Glutamatergic neuron (in vitro differentiated cells): ENCODE measurements at regions not wholly inside any gene's neighbourhood (a gene's known extent, or its start where the extent isn't known, plus 50 kb on each side); places are given as distances from the start of the nearest gene placed in this dataset.

Experiments used
- DNase-seq: peaks from one replicate; pipeline ENCODE4 v3.0.0; 2022
- H3K27ac Mint-ChIP-seq: one replicate; pipeline ENCODE4 v1.8.0; 2020; ENCODE audit warnings: mild to moderate bottlenecking, mixed read lengths, inconsistent platforms; ENCODE audit not compliant: unreplicated experiment
- H3K27me3 Mint-ChIP-seq: one replicate; pipeline ENCODE4 v1.8.0; 2020; ENCODE audit warnings: mild to moderate bottlenecking, moderate library complexity, mixed read lengths, inconsistent platforms; ENCODE audit not compliant: unreplicated experiment
- H3K36me3 Mint-ChIP-seq: one replicate; pipeline ENCODE4 v1.8.0; 2020; ENCODE audit warnings: mild to moderate bottlenecking, mixed read lengths, inconsistent platforms; ENCODE audit not compliant: unreplicated experiment
- H3K4me1 Mint-ChIP-seq: one replicate; pipeline ENCODE4 v1.8.0; 2020; ENCODE audit warnings: mild to moderate bottlenecking, low read depth, mixed read lengths, inconsistent platforms; ENCODE audit not compliant: unreplicated experiment
- H3K4me3 Mint-ChIP-seq: one replicate; pipeline ENCODE4 v1.8.0; 2020; ENCODE audit warnings: mild to moderate bottlenecking, mixed read lengths, inconsistent platforms; ENCODE audit not compliant: unreplicated experiment
- H3K9me3 Mint-ChIP-seq: one replicate; pipeline ENCODE4 v1.8.0; 2020; ENCODE audit warnings: mild to moderate bottlenecking, moderate library complexity, mixed read lengths, inconsistent platforms; ENCODE audit not compliant: unreplicated experiment
- TF ChIP-seq, protein P1 (sequence below): fragments of 200-600 bp; sonication (generic); IDR thresholded peaks from one replicate; pipeline ENCODE4 v1.5.0; 2021; ENCODE audit not compliant: partially characterized antibody, unreplicated experiment

DNA sequence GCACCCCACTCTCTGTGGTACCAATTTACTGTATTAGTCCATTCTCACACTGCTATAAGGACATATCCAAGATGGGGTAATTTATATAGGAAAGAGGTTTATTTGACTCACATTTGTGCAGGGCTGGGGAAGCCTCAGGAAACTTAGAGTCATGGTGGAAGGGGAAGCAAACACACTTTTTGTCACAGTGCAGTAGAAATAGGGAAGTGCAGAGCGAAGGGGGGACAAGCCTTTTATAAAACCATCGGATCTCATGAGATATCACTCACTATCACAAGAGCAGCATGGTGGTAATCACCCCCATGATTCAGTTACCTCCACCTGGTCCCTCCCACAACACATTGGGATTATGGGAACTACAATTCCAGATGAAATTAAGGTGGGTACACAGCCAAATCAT, 766.9 kb upstream of the PCDH10 start:
- TF ChIP-seq, protein P1, sequence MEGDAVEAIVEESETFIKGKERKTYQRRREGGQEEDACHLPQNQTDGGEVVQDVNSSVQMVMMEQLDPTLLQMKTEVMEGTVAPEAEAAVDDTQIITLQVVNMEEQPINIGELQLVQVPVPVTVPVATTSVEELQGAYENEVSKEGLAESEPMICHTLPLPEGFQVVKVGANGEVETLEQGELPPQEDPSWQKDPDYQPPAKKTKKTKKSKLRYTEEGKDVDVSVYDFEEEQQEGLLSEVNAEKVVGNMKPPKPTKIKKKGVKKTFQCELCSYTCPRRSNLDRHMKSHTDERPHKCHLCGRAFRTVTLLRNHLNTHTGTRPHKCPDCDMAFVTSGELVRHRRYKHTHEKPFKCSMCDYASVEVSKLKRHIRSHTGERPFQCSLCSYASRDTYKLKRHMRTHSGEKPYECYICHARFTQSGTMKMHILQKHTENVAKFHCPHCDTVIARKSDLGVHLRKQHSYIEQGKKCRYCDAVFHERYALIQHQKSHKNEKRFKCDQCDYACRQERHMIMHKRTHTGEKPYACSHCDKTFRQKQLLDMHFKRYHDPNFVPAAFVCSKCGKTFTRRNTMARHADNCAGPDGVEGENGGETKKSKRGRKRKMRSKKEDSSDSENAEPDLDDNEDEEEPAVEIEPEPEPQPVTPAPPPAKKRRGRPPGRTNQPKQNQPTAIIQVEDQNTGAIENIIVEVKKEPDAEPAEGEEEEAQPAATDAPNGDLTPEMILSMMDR: no peak
- H3K4me3 Mint-ChIP-seq: no peak overlapping the region
- no peak overlapping the region for H3K27ac Mint-ChIP-seq

DNA sequence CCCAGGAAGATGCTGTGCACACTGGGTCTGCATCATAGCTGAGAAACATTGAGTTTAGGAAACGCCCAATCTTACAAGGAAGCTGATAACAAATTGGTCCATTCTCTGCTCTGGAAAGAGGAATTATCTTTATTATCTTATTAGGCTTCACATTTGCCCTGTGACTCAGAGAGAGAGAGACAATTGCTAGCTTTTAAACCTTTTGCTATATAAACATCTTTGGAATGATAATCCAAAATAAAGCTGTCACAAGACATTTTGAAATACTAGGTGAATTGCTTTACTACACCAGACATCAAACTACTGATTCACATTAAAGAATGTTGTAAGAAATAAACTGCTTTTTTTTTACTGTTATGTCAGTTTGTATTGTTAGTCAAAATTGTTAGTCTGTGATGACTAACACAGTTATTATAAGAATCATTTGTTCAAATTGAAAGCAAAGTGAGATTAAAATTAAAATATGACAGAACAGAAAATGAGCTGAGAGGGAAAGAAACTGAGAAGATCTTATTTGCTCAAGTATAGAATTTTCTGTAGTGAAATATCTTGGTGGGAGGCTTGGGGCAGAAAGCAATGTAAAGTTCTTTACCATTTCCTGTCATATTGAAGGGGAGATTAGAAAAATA, 765.4 kb upstream of the PCDH10 start:
- no peaks in the 10 kb centered on the region for H3K4me1 Mint-ChIP-seq
- H3K9me3 Mint-ChIP-seq: peaks cover 2% of the 10 kb centered on the region
- DNase-seq: no peak

More for the DNA sequence above, 766.9 kb upstream of the PCDH10 start:
- peaks cover 3% of the 10 kb centered on the region for H3K27me3 Mint-ChIP-seq
- peaks cover 2% of the 10 kb centered on the region for H3K9me3 Mint-ChIP-seq
- H3K36me3 Mint-ChIP-seq: no peaks in the 10 kb centered on the region
- no peaks in the 10 kb centered on the region for H3K4me1 Mint-ChIP-seq
- no peak for DNase-seq

DNA sequence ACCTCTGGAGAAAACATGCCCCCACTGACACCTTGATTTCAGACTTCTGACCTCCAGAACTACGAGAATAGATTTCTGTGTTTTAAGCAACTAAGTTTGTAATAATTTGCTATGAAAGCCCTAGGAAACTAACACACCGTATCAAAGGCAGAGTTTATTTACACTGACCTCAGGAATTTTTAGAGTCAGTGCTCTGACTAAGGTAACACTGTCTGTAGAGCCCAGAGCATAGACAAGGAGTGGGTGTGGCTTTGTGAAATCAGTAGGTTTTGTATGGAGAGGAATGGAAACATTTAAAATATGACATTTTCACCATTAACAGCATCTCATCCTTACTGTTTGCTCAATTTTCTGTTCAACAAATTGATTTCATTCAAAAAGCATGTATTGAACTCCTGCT, 764.4 kb upstream of the PCDH10 start:
- TF ChIP-seq, protein P1: no peak
- Mint-ChIP-seq H3K36me3 (no peaks in the 10 kb centered on the region), H3K4me1 (no peaks in the 10 kb centered on the region), H3K27me3 (peaks cover 3% of the 10 kb centered on the region), H3K4me3 (no peak overlapping the region), H3K9me3 (peaks cover 2% of the 10 kb centered on the region), H3K27ac (no peak overlapping the region)
- DNase-seq: no peak

More for the DNA sequence above, 765.4 kb upstream of the PCDH10 start:
- no peak overlapping the region for H3K27ac Mint-ChIP-seq
- TF ChIP-seq, protein P1: no peak
- H3K36me3 Mint-ChIP-seq: no peaks in the 10 kb centered on the region
- no peak overlapping the region for H3K4me3 Mint-ChIP-seq
- H3K27me3 Mint-ChIP-seq: peaks cover 3% of the 10 kb centered on the region

DNA sequence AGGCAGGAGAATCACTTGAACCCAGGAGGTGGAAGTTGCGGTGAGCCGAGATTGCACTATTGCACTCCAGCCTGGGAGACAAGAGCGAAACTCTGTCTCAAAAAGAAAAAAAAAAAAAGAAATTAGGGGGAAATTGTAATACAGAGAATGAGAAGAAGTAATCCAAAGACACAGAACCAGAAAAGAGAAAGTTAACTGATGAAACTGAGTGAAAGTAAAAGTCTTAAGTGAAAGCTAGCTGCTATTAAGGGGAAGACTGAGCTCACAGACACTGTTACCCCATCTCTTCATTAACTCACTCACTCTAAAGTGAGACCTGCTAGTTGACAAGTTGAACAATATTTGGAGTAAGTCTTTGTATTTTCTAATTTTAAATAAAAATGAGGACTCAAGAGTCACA, 763.0 kb upstream of the PCDH10 start:
- no peak overlapping the region for H3K4me3 Mint-ChIP-seq
- H3K27ac Mint-ChIP-seq: no peak overlapping the region
- peaks cover 3% of the 10 kb centered on the region for H3K27me3 Mint-ChIP-seq
- no peak for DNase-seq
- no peaks in the 10 kb centered on the region for H3K4me1 Mint-ChIP-seq
- TF ChIP-seq, protein P1: no peak
- no peaks in the 10 kb centered on the region for H3K36me3 Mint-ChIP-seq
- H3K9me3 Mint-ChIP-seq: peaks cover 2% of the 10 kb centered on the region

DNA sequence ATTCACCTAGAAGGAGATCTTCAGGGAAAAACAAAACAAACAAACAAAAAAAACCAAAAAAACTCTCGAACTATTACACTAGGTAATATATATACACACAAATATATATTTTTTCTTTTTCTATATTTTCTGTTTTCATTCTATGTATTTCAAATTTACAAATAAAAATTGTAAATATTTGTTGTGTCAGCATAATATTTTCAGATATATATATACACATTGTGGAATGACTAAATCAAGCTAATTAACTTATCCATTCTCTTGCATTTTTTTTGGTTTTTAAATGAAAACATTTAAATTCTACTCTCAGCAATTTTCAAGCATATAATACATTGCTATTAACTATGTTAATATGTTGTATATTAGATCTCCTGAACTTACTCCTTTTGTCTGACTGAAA, 762.0 kb upstream of the PCDH10 start:
- no peak for DNase-seq
- Mint-ChIP-seq H3K27me3 (no peaks in the 10 kb centered on the region), H3K27ac (no peak overlapping the region), H3K9me3 (no peaks in the 10 kb centered on the region), H3K4me1 (no peaks in the 10 kb centered on the region), H3K36me3 (no peaks in the 10 kb centered on the region), H3K4me3 (no peak overlapping the region)
- TF ChIP-seq, protein P1: no peak
